Esophagus mucosa (tissue), 1 donor: ENCODE measurements at regions not wholly inside any gene's neighbourhood (a gene's known extent, or its start where the extent isn't known, plus 50 kb on each side); places are given as distances from the start of the nearest gene placed in this dataset.

Experiments
- ATAC-seq: fragments of 200-7000 bp; cut with Tn5 transposase; one replicate; pipeline ENCODE4 v1.9.1; 2020
- donor health status: DM: yes; HTN: yes; CAD: no.

DNA sequence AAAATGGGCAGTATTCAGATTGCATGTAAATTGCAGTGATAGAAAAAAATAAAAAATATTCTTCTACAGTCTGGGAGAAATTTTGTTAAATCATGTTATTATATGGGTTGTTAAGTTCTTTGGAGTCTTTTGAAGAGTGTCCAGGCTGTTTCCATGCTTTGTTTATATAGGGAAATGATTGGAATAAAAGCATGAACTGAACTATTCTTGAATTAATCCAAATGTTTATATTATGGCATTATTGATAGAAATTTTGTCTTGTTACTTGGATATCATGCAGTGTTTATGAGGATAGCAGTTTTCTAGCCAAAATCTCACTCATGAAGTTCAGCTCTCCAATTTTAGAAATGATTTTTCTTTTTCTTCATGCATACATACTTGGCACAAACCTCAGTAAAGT is 108.2 kb upstream of the NAV3 start:
- ATAC-seq: no peak

DNA sequence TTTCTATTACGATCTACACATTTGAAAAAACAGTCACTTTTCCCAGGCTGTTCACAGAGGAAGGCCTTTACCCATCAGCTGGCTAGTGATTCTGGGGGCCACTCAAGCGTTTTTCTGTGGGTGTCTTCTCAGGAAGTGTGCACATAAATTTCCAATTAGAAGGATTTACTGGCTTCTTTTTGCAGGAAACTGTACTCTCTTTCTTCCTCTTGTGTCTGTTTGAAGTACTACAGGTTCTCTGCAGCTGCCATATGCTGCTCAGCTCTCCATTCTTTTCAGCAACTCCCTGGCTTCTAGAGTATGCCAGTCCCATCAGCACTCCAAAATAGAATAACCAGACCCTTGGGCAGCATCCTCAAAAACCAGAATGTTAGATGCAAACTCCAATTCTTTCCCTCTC is 110.4 kb upstream of the NAV3 start:
- ATAC-seq: no peak

DNA sequence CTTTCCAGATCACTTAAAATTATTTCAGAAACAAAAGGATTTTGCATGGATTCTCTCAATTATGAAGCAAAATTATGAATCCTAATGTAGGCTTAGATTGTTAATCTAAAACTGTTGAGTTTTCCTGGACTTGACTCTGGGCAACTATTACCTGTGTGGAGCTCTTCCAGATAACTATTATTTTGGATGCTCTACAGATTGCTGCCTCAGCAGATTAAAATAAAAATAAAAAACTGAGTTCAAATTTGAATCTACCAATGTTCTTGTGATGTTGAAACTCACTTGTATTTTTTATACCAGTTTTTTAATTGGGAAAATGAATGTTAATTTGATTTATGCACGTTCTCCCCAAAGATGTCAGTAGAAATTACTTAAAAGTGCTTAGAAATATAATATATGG is 120.5 kb upstream of the NAV3 start:
- ATAC-seq: no peak

DNA sequence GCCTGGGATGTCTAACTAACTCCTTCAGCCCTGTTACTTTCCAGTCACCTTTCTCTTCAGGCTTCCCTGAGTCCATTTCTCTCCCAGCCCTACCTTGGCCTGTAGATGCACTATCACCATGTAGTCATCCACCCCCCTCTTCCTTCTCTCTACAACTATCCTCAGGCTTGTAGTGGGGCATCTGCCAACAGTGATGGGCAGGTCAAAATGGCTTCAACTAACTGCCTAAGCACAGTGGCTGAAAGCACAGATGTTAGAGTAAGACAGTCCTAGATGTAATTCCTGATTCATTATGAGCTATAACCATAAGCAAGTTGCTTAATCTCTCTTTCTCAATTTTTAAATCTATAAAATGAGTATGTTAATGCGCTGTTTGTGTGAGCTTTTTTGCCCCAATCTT is 133.6 kb upstream of the NAV3 start:
- no peak for ATAC-seq

DNA sequence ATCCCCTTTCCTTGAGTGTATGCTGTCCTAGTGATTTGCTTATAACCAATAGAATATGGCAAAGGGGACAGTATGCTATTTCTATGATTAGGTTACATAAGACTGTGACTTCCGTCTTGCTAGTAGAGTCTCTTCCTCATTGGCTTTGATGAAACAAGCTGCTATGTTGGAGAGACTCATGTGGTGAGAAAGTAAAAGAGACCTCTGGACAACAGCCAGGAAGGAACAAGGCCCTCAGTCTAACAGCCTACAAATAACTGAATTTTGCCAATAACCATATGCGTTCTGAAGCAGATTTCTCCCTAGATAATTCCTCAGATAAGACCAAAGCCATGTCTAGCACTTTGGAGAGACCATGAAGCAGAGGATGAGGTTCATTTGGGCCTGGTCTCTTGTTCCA is 134.5 kb upstream of the NAV3 start:
- ATAC-seq: no peak

DNA sequence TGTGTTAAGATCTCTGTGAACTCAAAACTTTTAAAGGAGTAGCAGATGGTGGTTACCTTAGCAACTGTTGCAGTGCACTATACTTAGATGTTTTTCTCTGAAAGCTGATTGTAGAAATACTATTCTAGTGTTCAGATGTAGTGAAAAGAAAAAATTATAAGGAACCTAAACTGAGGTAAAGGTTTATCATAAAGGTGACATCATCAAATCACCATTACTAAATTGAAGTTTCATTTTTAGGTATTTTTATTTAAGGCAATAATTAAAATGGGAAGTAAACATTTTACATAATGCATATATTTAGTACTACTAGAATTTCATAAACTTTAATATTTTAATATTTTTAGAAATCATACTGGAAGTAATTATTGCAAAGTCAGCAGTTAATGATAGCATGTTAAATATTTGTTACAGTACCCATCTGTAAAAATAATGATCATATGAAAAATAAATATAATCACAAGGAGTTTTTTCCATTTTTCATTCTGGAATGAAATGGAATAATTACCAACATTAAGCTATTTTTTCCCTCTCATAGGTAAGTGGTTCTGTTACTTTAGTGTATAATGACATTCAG is 141.1 kb upstream of the NAV3 start:
- no peak for ATAC-seq

DNA sequence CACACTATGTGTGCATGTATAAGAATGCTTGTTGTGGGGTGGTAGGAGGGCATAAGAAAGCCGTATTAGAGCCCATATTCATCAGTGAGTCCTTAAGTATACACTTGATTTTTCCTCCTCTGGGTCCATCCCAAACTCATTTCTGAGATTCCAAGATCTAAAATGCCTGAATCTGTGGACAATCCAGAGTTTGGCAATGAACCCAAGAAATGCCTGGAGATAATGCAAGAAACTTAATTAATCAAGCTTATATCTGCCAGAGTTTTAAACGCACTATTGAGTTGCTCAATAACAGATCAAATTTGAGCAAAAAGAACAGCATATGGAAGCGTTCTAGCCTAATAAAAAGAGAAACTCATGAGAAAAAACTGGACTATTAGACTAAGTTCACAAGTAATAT is 143.4 kb upstream of the NAV3 start:
- no peak for ATAC-seq

DNA sequence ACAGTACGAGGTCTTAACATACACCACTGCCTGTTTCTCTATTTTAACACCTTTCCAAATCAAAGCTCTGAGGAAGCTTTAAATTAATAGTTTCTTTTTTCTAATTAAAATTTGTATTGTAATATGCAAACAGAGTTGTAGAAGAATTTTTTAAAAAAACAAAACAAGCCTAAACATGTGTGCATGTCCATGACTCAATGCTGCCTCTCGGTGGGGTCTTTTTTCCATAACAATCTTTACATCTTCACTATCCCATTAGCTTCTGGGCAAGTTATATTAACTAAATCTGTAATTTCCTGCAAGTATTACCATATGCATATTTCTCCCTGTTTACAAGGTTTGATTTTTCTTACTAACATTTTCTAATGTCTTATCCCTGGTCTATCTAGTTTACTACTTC is 143.9 kb upstream of the NAV3 start:
- ATAC-seq: no peak

DNA sequence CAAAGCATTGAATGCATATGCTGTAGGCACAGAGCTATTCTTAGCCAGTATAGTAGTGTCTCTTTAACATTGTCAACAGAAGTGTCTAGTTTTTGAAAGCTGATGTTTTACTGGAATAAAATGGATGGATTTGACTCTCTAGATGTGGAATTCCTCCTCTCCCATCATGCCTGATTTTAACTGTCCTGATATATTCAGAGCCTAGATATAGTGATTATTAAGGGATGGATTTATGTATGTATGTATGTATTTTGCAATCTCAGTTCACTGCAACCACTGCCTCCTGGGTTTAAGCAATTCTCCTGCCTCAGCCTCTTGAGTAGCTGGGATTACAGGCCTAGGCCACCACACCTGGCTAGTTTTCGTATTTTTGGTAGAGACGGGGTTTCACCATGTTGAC is 144.8 kb upstream of the NAV3 start:
- ATAC-seq: no peak

DNA sequence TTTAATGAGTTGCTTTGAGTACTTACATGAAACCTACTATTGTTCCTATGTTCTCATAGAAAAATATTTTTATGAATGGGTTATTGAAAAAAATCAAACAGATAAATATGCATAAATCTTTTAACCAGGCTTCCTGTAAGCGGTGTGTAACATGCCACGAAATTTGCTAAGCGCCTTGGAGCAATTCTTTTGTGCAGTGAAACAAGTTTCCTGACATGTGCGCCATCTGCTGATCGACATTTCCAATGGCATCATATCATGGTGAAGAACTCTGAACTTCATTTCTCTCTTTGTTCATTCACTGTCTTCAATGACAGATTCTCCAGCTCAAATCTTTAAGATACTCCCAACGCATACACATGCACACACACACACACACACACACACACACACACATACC is 145.6 kb upstream of the NAV3 start:
- peak; percentile 52 for ATAC-seq

DNA sequence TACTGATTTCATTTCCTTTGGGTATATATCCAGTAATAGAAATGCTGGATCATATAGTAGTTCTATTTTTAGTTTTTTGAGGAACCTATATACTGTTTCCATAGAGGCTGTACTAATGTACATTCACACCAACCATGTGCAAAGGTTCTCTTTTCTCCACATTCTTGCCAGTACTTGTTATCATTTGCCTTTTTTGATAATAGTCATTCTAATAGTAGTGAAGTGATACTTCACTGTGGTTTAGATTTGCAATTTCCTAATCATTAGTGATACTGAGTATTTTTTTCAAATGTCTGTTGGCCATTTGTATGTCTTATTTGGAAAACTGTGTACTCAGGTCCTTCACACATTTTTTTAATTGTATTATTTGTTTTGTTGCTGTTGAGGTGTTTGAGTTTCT is 148.2 kb upstream of the NAV3 start:
- ATAC-seq: no peak

DNA sequence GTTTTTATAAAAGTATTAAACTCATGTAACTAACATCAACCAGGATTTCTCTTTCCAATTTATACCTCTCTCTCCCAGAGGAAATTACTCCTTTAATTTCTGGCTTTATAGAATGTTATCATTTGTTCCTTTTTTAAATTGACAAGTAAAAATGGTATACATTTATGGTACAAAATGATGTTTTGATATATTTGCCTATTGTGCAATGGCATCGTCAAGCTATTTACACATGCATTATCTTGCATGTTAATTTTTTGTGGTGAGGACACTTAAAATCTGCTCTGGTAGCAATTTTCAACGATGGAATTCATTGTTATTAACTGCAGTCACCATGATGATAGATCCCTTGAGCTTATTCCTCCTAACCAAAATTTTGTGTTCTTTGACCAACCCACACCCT is 149.0 kb upstream of the NAV3 start:
- no peak for ATAC-seq

DNA sequence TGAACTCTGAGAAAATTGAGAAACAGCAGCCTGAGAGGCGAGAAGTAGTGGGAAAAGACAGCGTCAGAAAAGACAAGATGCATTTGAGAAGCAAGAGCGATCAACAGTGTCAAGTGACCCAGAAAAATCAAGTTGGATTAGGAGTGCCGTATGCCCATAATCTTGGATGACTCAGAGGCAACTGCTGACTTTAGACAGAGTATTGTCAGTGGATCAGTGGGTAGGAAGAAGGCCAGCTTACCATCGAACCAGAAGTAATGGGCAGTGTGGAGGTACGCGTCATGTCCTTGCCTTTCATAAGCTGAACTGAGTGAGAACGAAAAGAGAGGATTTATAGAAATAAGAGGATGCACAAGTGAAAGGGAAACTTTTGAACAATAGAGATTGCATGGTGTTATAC is 151.0 kb upstream of the NAV3 start:
- no peak for ATAC-seq

DNA sequence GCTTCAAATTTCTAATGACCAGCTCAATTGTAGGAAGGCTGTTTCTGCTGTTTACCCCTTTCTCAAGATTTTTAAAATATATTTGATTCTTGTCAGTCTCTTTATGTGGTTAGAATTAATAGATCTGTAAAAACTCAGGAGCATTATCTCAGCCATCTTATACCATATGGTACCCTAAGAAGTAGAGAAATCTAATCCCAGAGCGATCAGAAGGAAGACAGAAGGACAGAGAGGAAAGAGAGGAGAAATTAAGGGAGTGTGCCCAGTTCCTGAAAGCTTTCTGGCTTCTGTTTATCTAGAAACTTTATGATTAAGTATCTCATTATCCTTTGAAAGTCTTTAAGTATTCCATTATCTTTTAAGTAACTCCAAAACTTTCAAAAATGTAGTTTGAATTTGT is 152.1 kb upstream of the NAV3 start:
- no peak for ATAC-seq

DNA sequence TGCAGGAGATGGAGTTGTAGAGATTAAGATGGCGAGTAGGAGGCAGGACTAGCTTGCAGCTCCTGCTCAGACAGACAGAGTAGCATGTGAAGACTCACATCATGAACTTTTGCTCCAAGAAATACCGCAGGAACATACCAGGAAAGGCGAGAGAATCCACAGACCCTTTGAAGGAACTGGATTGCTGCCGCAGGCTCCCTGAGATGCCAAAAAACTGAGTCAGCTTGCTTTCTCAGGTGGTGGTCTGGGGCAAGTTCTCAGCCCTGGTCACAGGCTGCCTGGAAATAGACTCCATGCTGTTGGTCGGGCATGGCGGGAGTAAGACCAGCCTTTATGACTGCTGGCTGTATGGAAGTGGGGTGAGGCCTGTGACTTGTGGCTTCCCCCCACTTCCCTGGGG is 163.6 kb upstream of the NAV3 start:
- no peak for ATAC-seq

DNA sequence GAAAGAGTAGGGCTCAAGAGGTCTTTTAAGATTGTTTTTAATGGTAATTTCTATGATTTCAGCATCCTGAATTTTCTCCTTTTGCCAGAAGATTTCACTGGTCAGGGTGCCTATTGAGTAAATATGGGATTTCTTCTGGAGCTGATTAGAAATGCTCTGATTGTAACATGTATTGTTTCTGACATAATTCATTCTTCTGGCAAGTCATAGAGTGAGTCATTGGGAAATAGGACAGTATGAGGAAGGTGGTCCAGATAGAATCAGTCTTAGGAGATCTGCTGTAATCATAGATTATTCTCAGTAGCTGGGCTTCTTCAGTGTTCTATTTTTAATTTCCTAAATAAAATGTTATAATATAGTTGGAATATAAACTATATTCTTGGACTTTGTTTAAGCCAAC is 182.0 kb upstream of the NAV3 start:
- ATAC-seq: no peak

DNA sequence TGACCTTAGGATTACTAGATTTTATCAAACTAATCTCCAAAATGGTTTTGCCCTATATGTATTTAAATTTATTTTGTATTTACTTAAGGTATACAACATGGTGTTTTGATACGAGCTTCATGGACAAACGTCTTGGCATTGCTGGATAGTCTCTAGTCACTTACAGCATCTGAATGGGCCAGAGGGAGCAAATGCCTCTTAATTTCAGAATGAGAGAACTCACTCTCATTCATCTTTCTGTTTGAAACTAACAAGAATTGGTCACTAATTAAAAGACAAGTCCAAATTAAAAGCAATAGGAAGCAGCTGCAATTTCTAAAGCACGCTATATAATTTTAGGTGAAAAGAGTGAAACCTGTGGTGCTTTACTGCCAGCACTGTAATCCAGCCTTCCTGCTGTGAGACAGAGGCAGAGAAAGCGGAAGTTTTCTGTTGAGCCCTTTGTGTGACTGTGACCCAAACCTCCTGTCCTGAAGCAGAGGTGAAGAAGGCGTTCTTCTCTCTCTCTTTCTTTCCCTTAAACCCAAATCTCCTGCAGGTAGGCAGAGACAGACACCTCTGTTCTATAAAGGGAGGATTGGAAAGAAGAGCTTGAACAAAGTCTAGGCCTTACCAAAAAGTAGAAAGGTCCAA is 184.6 kb upstream of the NAV3 start:
- ATAC-seq: no peak

DNA sequence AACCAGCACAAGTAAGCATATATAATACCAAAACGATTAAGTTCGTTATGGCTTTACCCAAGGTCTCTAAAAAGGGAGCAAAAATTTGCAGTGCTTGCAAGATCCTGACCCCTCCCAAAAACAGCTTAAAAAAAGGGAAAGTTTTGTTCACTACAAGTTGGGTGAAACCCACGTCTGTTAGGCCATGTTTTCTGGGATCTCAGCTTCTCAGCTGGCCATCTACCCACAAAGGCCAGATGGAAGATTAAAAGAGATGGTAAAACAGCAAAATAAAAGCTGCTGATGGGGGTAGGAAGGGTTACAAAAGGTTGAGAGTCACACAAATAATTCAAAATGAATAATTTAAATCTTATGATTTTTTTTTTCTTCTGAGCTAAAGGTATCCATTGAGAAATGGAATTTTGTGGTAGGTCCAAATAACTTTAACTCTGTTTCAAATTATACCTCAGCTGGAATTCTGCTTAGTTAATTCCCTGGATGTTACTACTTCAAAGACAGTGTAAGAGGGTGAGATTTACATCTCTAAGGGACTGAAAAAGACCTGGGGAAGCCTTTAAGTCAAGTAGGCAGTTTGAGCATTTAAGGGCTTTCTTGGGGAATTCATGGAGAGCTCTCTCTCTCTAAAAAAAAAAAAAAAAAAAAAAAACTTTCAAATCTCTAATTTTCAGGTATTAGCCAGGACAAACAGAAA is 185.6 kb upstream of the NAV3 start:
- ATAC-seq: no peak

DNA sequence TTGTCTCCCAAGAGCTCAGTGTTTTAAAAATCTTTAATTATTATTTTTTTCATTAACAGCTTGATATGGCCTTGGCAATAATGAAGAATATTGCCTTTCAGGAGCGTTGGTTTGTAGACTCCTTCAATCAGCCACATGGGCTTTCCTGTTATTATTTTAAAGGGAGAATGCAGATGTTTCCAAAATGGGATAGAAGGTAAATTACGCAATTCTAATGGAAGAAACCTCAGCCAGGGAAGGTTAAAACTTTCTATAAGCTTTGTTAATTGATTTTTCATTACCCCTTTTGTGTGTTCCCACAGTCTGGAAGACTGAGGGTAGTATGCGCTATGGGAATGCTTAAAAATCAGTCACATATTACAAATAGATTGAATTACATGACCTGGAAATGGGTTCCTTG is 188.4 kb upstream of the NAV3 start:
- ATAC-seq: no peak

DNA sequence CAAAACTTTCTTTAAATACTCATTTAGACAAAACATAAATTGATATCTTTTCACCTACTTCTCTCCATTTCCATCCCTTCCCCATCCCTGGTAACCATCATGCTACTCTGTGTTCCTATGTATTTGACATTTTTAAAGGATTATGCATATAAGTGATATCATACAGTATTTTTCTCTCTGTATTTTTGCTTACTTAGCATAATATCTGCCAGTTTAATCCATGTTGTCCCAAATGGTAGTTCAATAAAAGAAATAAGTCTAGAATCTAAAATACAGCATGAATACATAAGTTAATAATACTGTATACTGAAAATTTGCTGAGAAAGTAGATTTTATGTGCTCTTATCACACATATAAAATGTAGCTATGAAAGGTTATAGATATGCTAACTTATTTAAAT is 190.3 kb upstream of the NAV3 start:
- ATAC-seq: no peak

DNA sequence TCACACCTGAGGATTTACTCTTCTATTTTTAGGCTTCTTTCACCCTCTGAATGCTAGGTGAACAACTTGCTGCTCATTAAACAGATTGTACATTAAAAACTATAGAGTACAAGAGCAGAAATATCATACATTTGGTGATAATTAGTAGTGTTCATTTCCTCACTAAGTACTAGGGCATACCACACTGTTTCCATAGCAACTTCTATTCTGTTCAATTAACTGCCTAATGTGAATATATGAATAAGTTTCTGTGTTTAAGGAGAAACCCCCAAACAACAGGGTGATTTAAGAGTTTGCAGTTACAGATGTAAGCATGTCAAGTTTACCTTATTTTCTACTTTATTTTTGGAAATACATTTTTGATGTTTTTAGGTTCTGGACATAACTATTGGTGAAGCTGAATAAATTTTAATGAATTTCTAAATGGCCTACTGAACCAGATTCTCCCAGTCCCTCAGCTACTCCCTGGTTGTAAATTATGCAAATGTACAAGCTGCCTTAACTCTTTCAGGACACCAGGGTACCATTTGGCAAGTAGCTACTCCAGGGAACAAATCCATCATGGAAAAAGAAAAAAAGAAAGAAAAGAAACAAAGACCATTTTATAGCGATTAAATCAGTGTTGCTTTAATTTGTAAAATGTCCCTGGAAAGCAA is 199.8 kb upstream of the NAV3 start:
- ATAC-seq: no peak

DNA sequence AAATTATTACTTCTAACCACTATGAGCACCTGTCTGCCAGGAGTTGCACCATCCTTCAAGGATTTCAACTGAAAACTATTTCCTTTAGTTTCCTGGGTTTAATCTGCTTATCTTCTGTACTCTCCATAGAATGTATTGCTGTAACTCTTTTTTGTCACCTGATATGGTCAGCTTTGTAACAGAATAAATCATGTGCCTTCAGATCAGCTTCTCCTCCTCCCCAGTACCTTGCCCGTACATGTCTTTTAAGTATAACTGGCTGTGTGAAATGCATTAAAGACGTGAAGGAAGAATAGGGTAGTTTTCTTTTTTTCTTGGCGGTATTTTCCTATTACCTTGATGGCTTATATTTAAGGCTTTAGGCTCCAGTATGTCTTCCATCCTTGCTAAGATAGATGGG is 200.3 kb upstream of the NAV3 start:
- ATAC-seq: no peak

DNA sequence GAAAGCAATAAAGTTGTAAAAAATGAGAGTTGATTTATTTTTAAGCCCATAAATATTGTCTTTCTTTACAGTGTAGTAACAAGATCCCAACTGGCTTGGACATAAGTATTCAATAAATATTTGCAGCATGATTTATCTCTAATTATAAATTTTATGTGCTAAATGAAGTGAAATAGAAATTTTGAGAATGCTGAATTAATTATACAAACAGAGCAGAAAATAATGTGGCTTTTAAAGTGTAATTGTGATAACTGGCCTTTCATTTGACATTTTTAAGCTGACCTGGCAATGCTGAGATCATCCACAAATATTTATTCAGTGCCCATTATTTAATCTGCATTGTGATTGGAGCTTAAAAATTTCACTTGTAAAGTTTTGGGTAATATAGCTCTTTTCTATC is 201.6 kb upstream of the NAV3 start:
- no peak for ATAC-seq

DNA sequence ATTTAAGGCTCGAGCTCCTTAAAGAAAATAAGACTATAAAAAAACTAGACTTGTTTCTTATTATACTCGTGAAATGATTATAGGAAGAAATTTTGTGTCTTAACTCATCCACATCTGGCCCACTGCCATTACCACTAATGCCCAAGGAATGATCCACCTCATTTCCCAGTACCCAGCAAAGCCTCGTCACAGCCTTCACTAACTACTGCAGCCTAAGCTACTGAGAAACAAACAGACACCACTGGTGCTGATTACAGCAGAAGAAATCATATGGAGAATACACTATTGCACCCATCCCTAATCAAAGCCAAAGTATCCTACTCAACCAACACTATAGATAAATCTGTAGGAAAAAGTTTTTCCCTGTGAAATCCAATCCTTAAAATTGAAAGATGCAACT is 205.3 kb upstream of the NAV3 start:
- no peak for ATAC-seq
